Fibroblast of skin of abdomen (primary cell): ENCODE measurements at regions not wholly inside any gene's neighbourhood (a gene's known extent, or its start where the extent isn't known, plus 50 kb on each side); places are given as distances from the start of the nearest gene placed in this dataset.

Source experiments
- DNase-seq: peaks from one replicate; pipeline ENCODE4 v3.0.0-alpha.2; 2013

- no peak for DNase-seq
These were observed 434.5 kb upstream of the MANEA start for GRCh38 chr6:95142661-95143335.

GRCh38 chr6:95143408-95144180 lies 433.7 kb upstream of the MANEA start:
- DNase-seq = no peak

- no peak for DNase-seq
These were observed 431.9 kb upstream of the MANEA start for GRCh38 chr6:95145457-95145856.

GRCh38 chr6:95159557-95159956 lies 417.8 kb upstream of the MANEA start:
- no peak for DNase-seq

- peak; percentile 51 for DNase-seq
These were observed 407.6 kb upstream of the MANEA start for GRCh38 chr6:95169775-95170174.

- DNase-seq = peak; percentile 69
These were observed 401.2 kb upstream of the MANEA start for GRCh38 chr6:95175927-95176675.

GRCh38 chr6:95185874-95186273 lies 391.5 kb upstream of the MANEA start:
- DNase-seq = no peak

- DNase-seq = no peak
These were observed 390.6 kb upstream of the MANEA start for GRCh38 chr6:95186710-95187109.

GRCh38 chr6:95197590-95197989 lies 379.7 kb upstream of the MANEA start:
- DNase-seq = no peak

GRCh38 chr6:95203153-95203754 lies 374.1 kb upstream of the MANEA start:
- peak; percentile 59 for DNase-seq

GRCh38 chr6:95204178-95204577 lies 373.2 kb upstream of the MANEA start:
- DNase-seq = no peak

- DNase-seq = no peak
These were observed 368.7 kb upstream of the MANEA start for GRCh38 chr6:95208621-95209020.

GRCh38 chr6:95209074-95209473 lies 368.3 kb upstream of the MANEA start:
- no peak for DNase-seq

GRCh38 chr6:95216555-95216954 lies 360.8 kb upstream of the MANEA start:
- DNase-seq = no peak

- no peak for DNase-seq
These were observed 350.0 kb upstream of the MANEA start for GRCh38 chr6:95227351-95227750.

- no peak for DNase-seq
These were observed 348.7 kb upstream of the MANEA start for GRCh38 chr6:95228636-95229035.

- peak; percentile 26 for DNase-seq
These were observed 347.1 kb upstream of the MANEA start for GRCh38 chr6:95230071-95230740.

- DNase-seq = peak; percentile 39
These were observed 345.9 kb upstream of the MANEA start for GRCh38 chr6:95231416-95231815.

- DNase-seq = peak; percentile 62
These were observed 344.9 kb upstream of the MANEA start for GRCh38 chr6:95232446-95232845.

- no peak for DNase-seq
These were observed 343.5 kb upstream of the MANEA start for GRCh38 chr6:95233879-95234278.

- DNase-seq = peak; percentile 91
These were observed 336.8 kb upstream of the MANEA start for GRCh38 chr6:95240514-95240913.

- no peak for DNase-seq
These were observed 334.8 kb upstream of the MANEA start for GRCh38 chr6:95242560-95242959.

GRCh38 chr6:95243053-95243452 lies 334.3 kb upstream of the MANEA start:
- no peak for DNase-seq
